Activated CD8-positive, alpha-beta memory T cell treated with anti-CD3 and anti-CD28 coated beads, Interleukin-2, amount 50 U/mL, for 1 hour (primary cell): ENCODE measurements at regions not wholly inside any gene's neighbourhood (a gene's known extent, or its start where the extent isn't known, plus 50 kb on each side); places are given as distances from the start of the nearest gene placed in this dataset.

Source experiments
- DNase-seq: peaks from one replicate; pipeline ENCODE4 v3.0.0-alpha.2; 2020; ENCODE audit errors: extremely low read depth

- no peak for DNase-seq
Measured at GRCh38 chr4:13129095-13129494, 355.0 kb downstream of the RAB28 start.

DNA sequence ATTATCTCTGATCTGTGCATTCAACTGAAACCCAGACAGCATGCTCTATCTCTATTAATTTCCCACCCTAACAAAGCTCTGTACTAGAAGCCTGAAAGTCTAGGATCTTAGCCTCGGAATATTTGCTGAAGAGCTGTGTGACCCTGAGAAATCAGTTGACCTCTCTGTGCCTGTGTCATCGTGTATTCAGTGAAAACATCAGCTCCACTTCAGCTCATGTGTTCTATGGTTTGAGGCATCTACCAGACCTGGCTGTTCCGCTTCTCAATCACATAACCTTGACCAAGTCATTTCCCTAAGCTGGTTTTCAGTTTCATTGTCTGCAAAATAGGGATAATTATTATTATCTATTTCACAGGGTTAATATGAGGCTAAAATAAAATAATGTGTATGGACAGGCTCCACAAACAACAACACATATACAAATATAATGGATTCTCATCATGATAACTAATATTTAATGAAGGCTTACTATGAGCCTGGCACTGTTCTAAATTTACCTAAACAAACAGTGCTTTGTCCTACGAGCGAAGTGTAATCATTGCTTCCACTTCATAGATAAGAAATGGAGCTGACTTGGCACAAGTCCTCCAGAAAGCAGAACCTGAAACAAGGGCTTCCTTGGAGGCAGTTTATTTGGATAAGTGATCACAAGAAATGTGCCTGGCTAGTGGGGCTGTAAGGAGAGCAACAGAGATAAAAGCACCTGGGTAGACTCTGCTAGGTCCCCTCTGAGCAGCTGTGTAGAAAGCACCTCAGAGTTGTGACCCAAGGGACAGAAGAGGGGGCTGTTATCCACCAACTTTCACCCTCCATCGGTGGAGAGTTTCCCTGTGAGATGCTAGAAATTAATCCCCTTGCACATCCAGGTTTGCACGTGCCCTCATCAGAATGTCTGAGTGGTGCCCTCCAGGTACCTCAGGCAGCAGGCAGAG lies 356.9 kb downstream of the RAB28 start:
- DNase-seq, result no peak

GRCh38 chr4:13118633-13119032 lies 365.5 kb downstream of the RAB28 start:
- no peak for DNase-seq

DNA sequence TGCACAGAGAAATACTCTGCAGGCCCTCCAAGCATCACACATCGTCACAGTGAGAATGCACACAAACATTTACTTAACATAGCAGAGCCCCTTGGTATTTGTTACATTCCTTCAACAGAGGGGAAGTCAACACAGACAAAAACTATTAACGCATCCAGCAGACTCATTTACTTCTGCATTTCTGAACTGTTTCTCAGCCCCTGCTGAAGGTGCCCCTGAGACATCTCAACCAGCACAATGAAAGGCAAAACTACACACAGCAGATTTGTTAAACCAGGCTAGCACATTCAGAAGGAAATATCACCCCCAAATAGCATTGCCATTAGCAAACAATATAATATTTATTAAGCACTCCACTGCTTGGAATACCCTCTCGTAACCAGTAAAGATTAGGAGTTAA lies 367.0 kb downstream of the RAB28 start:
- no peak for DNase-seq

- no peak for DNase-seq
Measured at GRCh38 chr4:13112030-13112429, 372.1 kb downstream of the RAB28 start.

GRCh38 chr4:13109536-13109935 lies 374.6 kb downstream of the RAB28 start:
- no peak for DNase-seq

GRCh38 chr4:13108096-13108495 lies 376.0 kb downstream of the RAB28 start:
- DNase-seq, result no peak

GRCh38 chr4:13103382-13104015 lies 380.6 kb downstream of the RAB28 start:
- DNase-seq, result no peak

GRCh38 chr4:13102092-13102742 lies 381.9 kb downstream of the RAB28 start:
- no peak for DNase-seq

- no peak for DNase-seq
Measured at GRCh38 chr4:13097971-13098370, 386.2 kb downstream of the RAB28 start.

- DNase-seq, result no peak
Measured at GRCh38 chr4:13095722-13096121, 388.4 kb downstream of the RAB28 start.

DNA sequence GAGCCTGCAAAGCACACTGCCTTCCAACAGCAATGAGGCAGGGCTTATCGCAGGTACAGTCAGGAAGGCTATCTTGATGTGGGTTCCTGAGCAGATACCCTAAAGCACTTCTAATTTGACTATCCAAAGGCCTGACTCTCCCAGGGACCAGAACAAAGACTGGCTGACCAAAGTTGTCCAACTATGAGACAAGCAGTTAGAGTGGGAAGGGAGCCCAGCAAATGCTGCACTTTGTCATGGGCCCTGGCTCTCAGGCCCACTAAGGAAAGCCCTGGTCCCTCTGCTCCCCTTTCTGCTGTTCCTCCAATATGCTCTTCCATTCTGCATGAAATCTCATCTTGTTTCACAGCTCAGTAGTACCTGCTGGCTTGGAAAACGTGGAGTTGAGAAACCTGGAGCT lies 391.0 kb downstream of the RAB28 start:
- DNase-seq, result no peak

DNA sequence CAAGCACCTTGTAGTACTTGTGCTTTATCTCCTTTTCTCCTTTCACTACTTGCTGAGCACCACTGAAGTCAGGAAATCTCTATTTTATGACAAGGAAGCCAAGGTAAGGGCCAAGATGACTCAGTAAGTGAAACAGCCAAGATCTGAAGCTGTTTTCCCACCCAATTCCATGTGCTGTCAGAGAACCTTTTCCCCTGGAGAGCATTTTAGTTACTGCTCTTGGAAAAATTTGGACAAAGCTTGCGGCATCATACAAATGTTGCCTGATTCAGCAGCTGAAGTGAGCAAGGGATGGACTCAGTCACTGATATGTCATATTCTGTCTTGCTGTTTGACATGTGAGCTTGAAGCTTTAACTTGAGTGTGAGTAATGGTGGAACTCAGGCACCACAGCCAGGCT lies 391.4 kb downstream of the RAB28 start:
- no peak for DNase-seq

DNA sequence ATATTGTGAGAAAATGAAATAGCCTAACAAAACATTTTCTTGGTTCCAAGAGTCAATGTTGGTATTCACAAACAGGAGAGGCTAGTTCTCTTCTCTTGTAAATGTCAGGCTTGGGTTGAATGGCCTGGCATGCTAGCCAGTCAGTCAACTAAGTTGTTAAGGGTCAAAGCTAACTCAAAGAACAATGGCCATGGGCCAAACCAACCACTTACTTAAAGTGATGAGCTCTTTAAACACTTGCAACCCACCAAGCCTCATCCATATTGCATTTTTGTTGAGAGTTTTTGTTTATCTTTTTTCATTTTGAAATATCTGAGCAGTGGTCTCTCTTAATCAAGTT lies 394.5 kb downstream of the RAB28 start:
- DNase-seq, result no peak

GRCh38 chr4:13088726-13089658 lies 395.1 kb downstream of the RAB28 start:
- DNase-seq, result no peak

- DNase-seq, result no peak
Measured at GRCh38 chr4:13087041-13087440, 397.1 kb downstream of the RAB28 start.

GRCh38 chr4:13084210-13084609 lies 399.9 kb downstream of the RAB28 start:
- no peak for DNase-seq

GRCh38 chr4:13081830-13082229 lies 402.3 kb downstream of the RAB28 start:
- DNase-seq, result no peak

GRCh38 chr4:13067077-13067476 lies 417.1 kb downstream of the RAB28 start:
- DNase-seq, result no peak

DNA sequence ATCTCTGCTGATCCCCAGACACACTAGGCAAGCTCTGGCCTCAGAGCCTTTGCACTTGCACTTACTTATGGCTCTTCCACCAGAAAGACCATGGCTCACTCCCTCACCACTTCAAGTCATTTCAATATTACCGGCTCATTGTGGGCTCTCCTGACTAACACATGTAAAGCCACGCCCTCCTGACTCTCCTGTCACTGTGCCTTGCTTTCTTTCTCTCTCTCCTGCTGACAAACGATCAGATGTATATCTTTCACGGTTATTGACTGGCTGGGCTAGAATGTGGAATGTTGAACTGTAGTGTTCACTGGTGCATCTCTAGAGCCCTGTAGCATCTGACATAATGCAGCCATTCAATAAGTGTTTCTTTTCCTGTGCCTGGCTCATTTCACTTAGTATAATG lies 425.1 kb downstream of the RAB28 start:
- DNase-seq, result no peak

GRCh38 chr4:13056630-13057189 lies 427.4 kb downstream of the RAB28 start:
- no peak for DNase-seq
